ENCODE measurements at regions not wholly inside any gene's neighbourhood (a gene's known extent, or its start where the extent isn't known, plus 50 kb on each side); places are given as distances from the start of the nearest gene placed in this dataset.

- no peak overlapping the region for H3K4me3 ChIP-seq (ENCODE audit: low read depth, low read length)
- BruUV-seq (replicated peaks), result no TSS peak
- no peak for DNase-seq
- no peaks in the 10 kb centered on the region for H3K9me3 ChIP-seq
- H3K27me3 ChIP-seq (replicated peaks; ENCODE audit: control insufficient read depth, insufficient read depth, low read length), result no peaks in the 10 kb centered on the region
- Mint-ChIP-seq H3K27me3 (ENCODE audit: insufficient read depth, unreplicated experiment) (no peaks in the 10 kb centered on the region), H3K27ac (ENCODE audit: unreplicated experiment) (no peak overlapping the region), H3K4me1 (ENCODE audit: low read depth, unreplicated experiment) (no peaks in the 10 kb centered on the region), H3K9me3 (ENCODE audit: unreplicated experiment) (no peaks in the 10 kb centered on the region), H3K4me3 (ENCODE audit: unreplicated experiment) (no peak overlapping the region), H3K36me3 (ENCODE audit: insufficient read depth, unreplicated experiment) (no peaks in the 10 kb centered on the region)
- H3K4me1 ChIP-seq, result no peaks in the 10 kb centered on the region
- ChIA-PET POLR2A (no interaction called here), CTCF (no interaction called here)
- TF ChIP-seq CTCF (IDR thresholded peaks at IDR 0.05; ENCODE audit: insufficient read depth in 1 of 2, low read depth in 1 of 2, low read length in 1 of 2, severe bottlenecking in 1 of 2, unreplicated experiment in 1 of 2), result no peak
- H3K36me3 ChIP-seq (ENCODE audit: control insufficient read depth, insufficient read depth, low read length), result no peaks in the 10 kb centered on the region
- intact Hi-C loops (cut with micrococcal nuclease; ENCODE audit: unreplicated experiment), result no loop called here
Measured at GRCh38 chr4:180281724-180282123, 1961.5 kb upstream of the TENM3 start.

- ChIA-PET CTCF (no interaction called here), POLR2A (no interaction called here)
- no TSS peak for BruUV-seq (replicated peaks)
- Histone ChIP-seq H3K36me3 (ENCODE audit: control insufficient read depth, insufficient read depth, low read length) (no peaks in the 10 kb centered on the region), H3K4me3 (ENCODE audit: low read depth, low read length) (no peak overlapping the region), H3K4me1 (no peaks in the 10 kb centered on the region), H3K27me3 (replicated peaks; ENCODE audit: control insufficient read depth, insufficient read depth, low read length) (no peaks in the 10 kb centered on the region), H3K9me3 (no peaks in the 10 kb centered on the region)
- Mint-ChIP-seq H3K4me3 (ENCODE audit: unreplicated experiment) (no peak overlapping the region), H3K9me3 (ENCODE audit: unreplicated experiment) (no peaks in the 10 kb centered on the region), H3K36me3 (ENCODE audit: insufficient read depth, unreplicated experiment) (no peaks in the 10 kb centered on the region), H3K27me3 (ENCODE audit: insufficient read depth, unreplicated experiment) (no peaks in the 10 kb centered on the region), H3K4me1 (ENCODE audit: low read depth, unreplicated experiment) (no peaks in the 10 kb centered on the region), H3K27ac (ENCODE audit: unreplicated experiment) (no peak overlapping the region)
- intact Hi-C loops (cut with micrococcal nuclease; ENCODE audit: unreplicated experiment), result no loop called here
- DNase-seq, result no peak
- TF ChIP-seq CTCF (IDR thresholded peaks at IDR 0.05; ENCODE audit: insufficient read depth in 1 of 2, low read depth in 1 of 2, low read length in 1 of 2, severe bottlenecking in 1 of 2, unreplicated experiment in 1 of 2), result no peak
Measured at GRCh38 chr4:180284267-180284666, 1958.9 kb upstream of the TENM3 start.

DNA sequence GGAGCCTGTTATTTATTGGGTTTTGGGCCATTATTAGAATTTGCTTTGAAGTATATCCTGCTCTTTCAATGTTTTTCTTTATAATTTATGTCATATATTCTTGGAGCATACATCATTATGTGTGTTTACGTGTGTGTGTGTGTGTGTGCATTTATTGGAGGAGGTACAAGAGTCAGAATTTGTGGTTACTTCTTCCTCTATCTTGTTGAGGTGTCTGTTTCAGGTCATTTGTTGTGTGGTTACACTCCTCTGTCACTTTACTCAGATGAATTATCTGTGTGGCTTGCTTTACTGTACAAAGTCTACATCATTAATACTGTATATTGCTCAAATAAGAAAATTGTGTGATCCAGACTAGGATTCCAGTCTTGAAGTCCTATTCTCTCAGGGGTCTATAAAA is 1957.4 kb upstream of the TENM3 start:
- Mint-ChIP-seq H3K36me3 (ENCODE audit: insufficient read depth, unreplicated experiment) (no peaks in the 10 kb centered on the region), H3K9me3 (ENCODE audit: unreplicated experiment) (no peaks in the 10 kb centered on the region), H3K27me3 (ENCODE audit: insufficient read depth, unreplicated experiment) (no peaks in the 10 kb centered on the region), H3K4me1 (ENCODE audit: low read depth, unreplicated experiment) (no peaks in the 10 kb centered on the region), H3K4me3 (ENCODE audit: unreplicated experiment) (no peak overlapping the region), H3K27ac (ENCODE audit: unreplicated experiment) (no peak overlapping the region)
- no peaks in the 10 kb centered on the region for H3K36me3 ChIP-seq (ENCODE audit: control insufficient read depth, insufficient read depth, low read length)
- intact Hi-C loops (cut with micrococcal nuclease; ENCODE audit: unreplicated experiment), result no loop called here
- TF ChIP-seq CTCF (IDR thresholded peaks at IDR 0.05; ENCODE audit: insufficient read depth in 1 of 2, low read depth in 1 of 2, low read length in 1 of 2, severe bottlenecking in 1 of 2, unreplicated experiment in 1 of 2), result no peak
- H3K27me3 ChIP-seq (replicated peaks; ENCODE audit: control insufficient read depth, insufficient read depth, low read length), result no peaks in the 10 kb centered on the region
- no peaks in the 10 kb centered on the region for H3K9me3 ChIP-seq
- BruUV-seq (replicated peaks), result no TSS peak
- ChIA-PET CTCF (no interaction called here), POLR2A (no interaction called here)
- H3K4me1 ChIP-seq, result no peaks in the 10 kb centered on the region
- no peak for DNase-seq
- no peak overlapping the region for H3K4me3 ChIP-seq (ENCODE audit: low read depth, low read length)

Measured in Caco-2 (cell line).